ENCODE measurements at regions not wholly inside any gene's neighbourhood (a gene's known extent, or its start where the extent isn't known, plus 50 kb on each side); places are given as distances from the start of the nearest gene placed in this dataset.

- WGBS (ENCODE audit: low lambda C conversion rate, missing lambda C conversion rate): 62% methylated on average over 4 of the region's 4 CpGs
- no peaks in the 10 kb centered on the region for H3K9me2 ChIP-seq (replicated peaks; ENCODE audit: insufficient read depth)
- no peaks in the 10 kb centered on the region for H3K36me3 ChIP-seq (replicated peaks; ENCODE audit: insufficient read depth, low read depth)
- H3K9me3 ChIP-seq (ENCODE audit: low read depth): no peaks in the 10 kb centered on the region
- H2AFZ ChIP-seq: no peak overlapping the region
- no peak for TF ChIP-seq EZH2phosphoT487 (IDR thresholded peaks at IDR 0.05; ENCODE audit: low read depth, severe bottlenecking, unreplicated experiment)
- TF ChIP-seq EZH2 (IDR thresholded peaks at IDR 0.05; ENCODE audit: borderline replicate concordance): no peak
- TF ChIP-seq CTCF (IDR thresholded peaks at IDR 0.05; ENCODE audit: poor library complexity): no peak
- no peak for DNase-seq (ENCODE audit: low spot score)
- H3K4me1 ChIP-seq (ENCODE audit: insufficient read depth): no peaks in the 10 kb centered on the region
- H3K4me3 ChIP-seq: no peak overlapping the region
- H3K27ac ChIP-seq: no peak overlapping the region
- H3K27me3 ChIP-seq: no peaks in the 10 kb centered on the region
- no peaks in the 10 kb centered on the region for H4K20me1 ChIP-seq (ENCODE audit: insufficient read depth, poor library complexity, severe bottlenecking)
- H3K4me2 ChIP-seq: no peak overlapping the region
- H3K79me2 ChIP-seq: no peaks in the 10 kb centered on the region
Measured at GRCh38 chr6:164005004-164005711, 590.6 kb downstream of the QKI start.

GRCh38 chr6:164000276-164000675 lies 585.8 kb downstream of the QKI start:
- Histone ChIP-seq H3K9me2 (replicated peaks; ENCODE audit: insufficient read depth) (no peaks in the 10 kb centered on the region), H3K36me3 (replicated peaks; ENCODE audit: insufficient read depth, low read depth) (no peaks in the 10 kb centered on the region), H3K27me3 (no peaks in the 10 kb centered on the region), H3K4me3 (no peak overlapping the region), H3K79me2 (no peaks in the 10 kb centered on the region), H3K4me1 (ENCODE audit: insufficient read depth) (no peaks in the 10 kb centered on the region), H3K4me2 (no peak overlapping the region), H2AFZ (no peak overlapping the region), H3K9me3 (ENCODE audit: low read depth) (no peaks in the 10 kb centered on the region), H3K27ac (no peak overlapping the region), H4K20me1 (ENCODE audit: insufficient read depth, poor library complexity, severe bottlenecking) (no peaks in the 10 kb centered on the region)
- DNase-seq (ENCODE audit: low spot score): no peak
- no peak for TF ChIP-seq EZH2phosphoT487 (IDR thresholded peaks at IDR 0.05; ENCODE audit: low read depth, severe bottlenecking, unreplicated experiment)
- no peak for TF ChIP-seq CTCF (IDR thresholded peaks at IDR 0.05; ENCODE audit: poor library complexity)
- TF ChIP-seq EZH2 (IDR thresholded peaks at IDR 0.05; ENCODE audit: borderline replicate concordance): no peak
- 92% methylated on average over 4 of the region's 4 CpGs for WGBS (ENCODE audit: low lambda C conversion rate, missing lambda C conversion rate)

- no peak for DNase-seq (ENCODE audit: low spot score)
- H3K9me2 ChIP-seq (replicated peaks; ENCODE audit: insufficient read depth): no peaks in the 10 kb centered on the region
- H3K9me3 ChIP-seq (ENCODE audit: low read depth): no peaks in the 10 kb centered on the region
- H3K4me3 ChIP-seq: no peak overlapping the region
- no peaks in the 10 kb centered on the region for H3K27me3 ChIP-seq
- H3K27ac ChIP-seq: no peak overlapping the region
- WGBS (ENCODE audit: low lambda C conversion rate, missing lambda C conversion rate): 65% methylated on average over 10 of the region's 10 CpGs
- no peaks in the 10 kb centered on the region for H4K20me1 ChIP-seq (ENCODE audit: insufficient read depth, poor library complexity, severe bottlenecking)
- no peak for TF ChIP-seq EZH2phosphoT487 (IDR thresholded peaks at IDR 0.05; ENCODE audit: low read depth, severe bottlenecking, unreplicated experiment)
- TF ChIP-seq CTCF (IDR thresholded peaks at IDR 0.05; ENCODE audit: poor library complexity): no peak
- TF ChIP-seq EZH2 (IDR thresholded peaks at IDR 0.05; ENCODE audit: borderline replicate concordance): no peak
- no peaks in the 10 kb centered on the region for H3K4me1 ChIP-seq (ENCODE audit: insufficient read depth)
- H3K79me2 ChIP-seq: no peaks in the 10 kb centered on the region
- H3K4me2 ChIP-seq: no peak overlapping the region
- H2AFZ ChIP-seq: no peak overlapping the region
- no peaks in the 10 kb centered on the region for H3K36me3 ChIP-seq (replicated peaks; ENCODE audit: insufficient read depth, low read depth)
Measured at GRCh38 chr6:163999475-164000125, 585.1 kb downstream of the QKI start.
